ENCODE measurements at regions not wholly inside any gene's neighbourhood (a gene's known extent, or its start where the extent isn't known, plus 50 kb on each side); places are given as distances from the start of the nearest gene placed in this dataset.

- H3K4me3 ChIP-seq (ENCODE audit: control insufficient read depth, low read depth, low read length) = no peak overlapping the region
- TF ChIP-seq CTCF (conservative IDR thresholded peaks at IDR 0.05; ENCODE audit: control insufficient read depth, insufficient read depth, low read depth, low read length) = no peak
These were observed 192.8 kb downstream of the ANKRD30B start for GRCh38 chr18:14940735-14941134.

GRCh38 chr18:14941256-14941655 lies 193.3 kb downstream of the ANKRD30B start:
- no peak overlapping the region for H3K4me3 ChIP-seq (ENCODE audit: control insufficient read depth, low read depth, low read length)
- no peak for DNase-seq (ENCODE audit: low read depth)
- no peak for TF ChIP-seq CTCF (conservative IDR thresholded peaks at IDR 0.05; ENCODE audit: control insufficient read depth, insufficient read depth, low read depth, low read length)

More at GRCh38 chr18:14940735-14941134, 192.8 kb downstream of the ANKRD30B start:
- DNase-seq (ENCODE audit: low read depth) = no peak

- no peak for DNase-seq (ENCODE audit: low read depth)
- H3K4me3 ChIP-seq (ENCODE audit: control insufficient read depth, low read depth, low read length) = no peak overlapping the region
- TF ChIP-seq CTCF (conservative IDR thresholded peaks at IDR 0.05; ENCODE audit: control insufficient read depth, insufficient read depth, low read depth, low read length) = no peak
These were observed 193.8 kb downstream of the ANKRD30B start for GRCh38 chr18:14941792-14942191.

- no peak overlapping the region for H3K4me3 ChIP-seq (ENCODE audit: control insufficient read depth, low read depth, low read length)
- no peak for DNase-seq (ENCODE audit: low read depth)
- no peak for TF ChIP-seq CTCF (conservative IDR thresholded peaks at IDR 0.05; ENCODE audit: control insufficient read depth, insufficient read depth, low read depth, low read length)
These were observed 194.3 kb downstream of the ANKRD30B start for GRCh38 chr18:14942275-14942674.

- H3K4me3 ChIP-seq (ENCODE audit: control insufficient read depth, low read depth, low read length) = no peak overlapping the region
- no peak for DNase-seq (ENCODE audit: low read depth)
- TF ChIP-seq CTCF (conservative IDR thresholded peaks at IDR 0.05; ENCODE audit: control insufficient read depth, insufficient read depth, low read depth, low read length) = no peak
These were observed 195.5 kb downstream of the ANKRD30B start for GRCh38 chr18:14943486-14943885.

GRCh38 chr18:14943967-14944636 lies 196.1 kb downstream of the ANKRD30B start:
- H3K4me3 ChIP-seq (ENCODE audit: control insufficient read depth, low read depth, low read length) = no peak overlapping the region
- no peak for TF ChIP-seq CTCF (conservative IDR thresholded peaks at IDR 0.05; ENCODE audit: control insufficient read depth, insufficient read depth, low read depth, low read length)
- DNase-seq (ENCODE audit: low read depth) = no peak

GRCh38 chr18:14944838-14945237 lies 196.9 kb downstream of the ANKRD30B start:
- no peak for TF ChIP-seq CTCF (conservative IDR thresholded peaks at IDR 0.05; ENCODE audit: control insufficient read depth, insufficient read depth, low read depth, low read length)
- no peak for DNase-seq (ENCODE audit: low read depth)
- H3K4me3 ChIP-seq (ENCODE audit: control insufficient read depth, low read depth, low read length) = no peak overlapping the region

Data from fibroblast of mammary gland (primary cell).